ENCODE measurements at regions not wholly inside any gene's neighbourhood (a gene's known extent, or its start where the extent isn't known, plus 50 kb on each side); places are given as distances from the start of the nearest gene placed in this dataset.
"Not testable (repeated sequence)": the region's sequence is repeated elsewhere in the genome, so short reads cannot be mapped to it uniquely, and the experiment has no call there.

GRCh38 chr2:40666398-40666797, 214.5 kb upstream of the SLC8A1 start:
- Histone ChIP-seq H3K9me3 (ENCODE audit: control insufficient read depth in 4 of 4, low read length in 3 of 4) (no peaks in the 10 kb centered on the region), H3K36me3 (ENCODE audit: control insufficient read depth in 4 of 4, insufficient read depth in 3 of 4, low read depth in 1 of 4, low read length in 3 of 4) (no peaks in the 10 kb centered on the region), H3K27ac (ENCODE audit: low read depth in 1 of 2, low read length in 2 of 2) (no peak overlapping the region), H3K9ac (ENCODE audit: low read depth in 1 of 2, low read length in 2 of 2) (no peak overlapping the region), H3K4me3 (ENCODE audit: low read depth in 1 of 3, low read length in 3 of 3) (no peak overlapping the region), H3K27me3 (ENCODE audit: control insufficient read depth in 4 of 4, insufficient read depth in 4 of 4, low read length in 3 of 4) (no peaks in the 10 kb centered on the region), H3K4me1 (ENCODE audit: control insufficient read depth in 4 of 4, insufficient read depth in 4 of 4, low read length in 3 of 4) (no peaks in the 10 kb centered on the region)
- WGBS = 74% methylated on average over 4 of the region's 4 CpGs
- no peak for DNase-seq (ENCODE audit: low spot score)
- TF ChIP-seq YY1 (IDR thresholded peaks at IDR 0.05) (no peak), MAX (IDR thresholded peaks at IDR 0.05) (no peak), JUND (IDR thresholded peaks at IDR 0.05) (no peak), CTCF (IDR thresholded peaks at IDR 0.05; ENCODE audit: low read depth, low read length, missing input control) (no peak), RAD21 (IDR thresholded peaks at IDR 0.05) (no peak)

GRCh38 chr2:40668425-40668824, 216.5 kb upstream of the SLC8A1 start:
- no peak for DNase-seq (ENCODE audit: low spot score)
- Histone ChIP-seq H3K9me3 (ENCODE audit: control insufficient read depth in 4 of 4, low read length in 3 of 4) (no peaks in the 10 kb centered on the region), H3K27me3 (ENCODE audit: control insufficient read depth in 4 of 4, insufficient read depth in 4 of 4, low read length in 3 of 4) (no peaks in the 10 kb centered on the region), H3K9ac (ENCODE audit: low read depth in 1 of 2, low read length in 2 of 2) (no peak overlapping the region), H3K27ac (ENCODE audit: low read depth in 1 of 2, low read length in 2 of 2) (no peak overlapping the region), H3K4me1 (ENCODE audit: control insufficient read depth in 4 of 4, insufficient read depth in 4 of 4, low read length in 3 of 4) (no peaks in the 10 kb centered on the region), H3K4me3 (ENCODE audit: low read depth in 1 of 3, low read length in 3 of 3) (no peak overlapping the region), H3K36me3 (ENCODE audit: control insufficient read depth in 4 of 4, insufficient read depth in 3 of 4, low read depth in 1 of 4, low read length in 3 of 4) (no peaks in the 10 kb centered on the region)
- TF ChIP-seq HNF4G (IDR thresholded peaks at IDR 0.05) (no peak), SP1 (IDR thresholded peaks at IDR 0.05) (no peak), YY1 (IDR thresholded peaks at IDR 0.05) (no peak), GABPA (IDR thresholded peaks at IDR 0.05 in 1 of 2, conservative IDR thresholded peaks at IDR 0.05 in 1 of 2) (no peak), CTCF (IDR thresholded peaks at IDR 0.05; ENCODE audit: low read depth, low read length, missing input control) (no peak), TAF1 (conservative IDR thresholded peaks at IDR 0.05) (no peak), JUND (IDR thresholded peaks at IDR 0.05) (no peak), RXRA (IDR thresholded peaks at IDR 0.05) (no peak), FOXA1 (IDR thresholded peaks at IDR 0.05) (no peak), RAD21 (IDR thresholded peaks at IDR 0.05) (no peak), ATF3 (IDR thresholded peaks at IDR 0.05) (no peak), FOXA2 (IDR thresholded peaks at IDR 0.05) (no peak)
- 44% methylated on average over 3 of the region's 3 CpGs for WGBS

GRCh38 chr2:40676134-40676790, 224.4 kb upstream of the SLC8A1 start:
- WGBS = 69% methylated on average over 4 of the region's 4 CpGs
- not testable (repeated sequence) for H3K4me1 ChIP-seq (ENCODE audit: control insufficient read depth in 4 of 4, insufficient read depth in 4 of 4, low read length in 3 of 4); H3K27ac ChIP-seq (ENCODE audit: low read depth in 1 of 2, low read length in 2 of 2); H3K36me3 ChIP-seq (ENCODE audit: control insufficient read depth in 4 of 4, insufficient read depth in 3 of 4, low read depth in 1 of 4, low read length in 3 of 4); H3K9me3 ChIP-seq (ENCODE audit: control insufficient read depth in 4 of 4, low read length in 3 of 4); H3K27me3 ChIP-seq (ENCODE audit: control insufficient read depth in 4 of 4, insufficient read depth in 4 of 4, low read length in 3 of 4); DNase-seq (ENCODE audit: low spot score); H3K4me3 ChIP-seq (ENCODE audit: low read depth in 1 of 3, low read length in 3 of 3); H3K9ac ChIP-seq (ENCODE audit: low read depth in 1 of 2, low read length in 2 of 2)
